OCI-M1 (cell line): ENCODE measurements at regions not wholly inside any gene's neighbourhood (a gene's known extent, or its start where the extent isn't known, plus 50 kb on each side); places are given as distances from the start of the nearest gene placed in this dataset.
"Not testable (repeated sequence)": the region's sequence is repeated elsewhere in the genome, so short reads cannot be mapped to it uniquely, and the experiment has no call there.

Source experiments
- DNase-seq: peaks from one replicate; lab custom pipeline; 2025; lab: John Stamatoyannopoulos, UW

GRCh38 chr15:39029741-39030140, 465.1 kb upstream of the RASGRP1 start:
- no peak for DNase-seq

GRCh38 chr15:39030291-39031070, 465.9 kb upstream of the RASGRP1 start:
- DNase-seq: no peak

- no peak for DNase-seq
Observed at GRCh38 chr15:39031596-39031995, 467.0 kb upstream of the RASGRP1 start.

- no peak for DNase-seq
Observed at GRCh38 chr15:39034816-39035215, 470.2 kb upstream of the RASGRP1 start.

- not testable (repeated sequence) for DNase-seq
Observed at GRCh38 chr15:39037611-39038010, 473.0 kb upstream of the RASGRP1 start.

GRCh38 chr15:39040861-39041260, 476.2 kb upstream of the RASGRP1 start:
- DNase-seq: no peak

- DNase-seq: no peak
Observed at GRCh38 chr15:39041979-39042495, 477.4 kb upstream of the RASGRP1 start.

- no peak for DNase-seq
Observed at GRCh38 chr15:39051626-39052322, 487.2 kb upstream of the RASGRP1 start.

- DNase-seq: no peak
Observed at GRCh38 chr15:39052323-39052705, 487.7 kb upstream of the RASGRP1 start.

GRCh38 chr15:39053480-39053879, 488.9 kb upstream of the RASGRP1 start:
- no peak for DNase-seq

GRCh38 chr15:39054128-39054732, 489.6 kb upstream of the RASGRP1 start:
- no peak for DNase-seq

- no peak for DNase-seq
Observed at GRCh38 chr15:39056357-39056756, 491.7 kb upstream of the RASGRP1 start.

- peak; percentile 15 for DNase-seq
Observed at GRCh38 chr15:39058351-39059131, 493.9 kb upstream of the RASGRP1 start.

- DNase-seq: no peak
Observed at GRCh38 chr15:39059917-39060316, 495.3 kb upstream of the RASGRP1 start.

- no peak for DNase-seq
Observed at GRCh38 chr15:39061952-39062464, 497.4 kb upstream of the RASGRP1 start.

GRCh38 chr15:39066677-39067076, 502.1 kb upstream of the RASGRP1 start:
- no peak for DNase-seq

GRCh38 chr15:39074341-39074985, 506.4 kb upstream of the THBS1 start:
- DNase-seq: no peak

GRCh38 chr15:39075311-39075710, 505.6 kb upstream of the THBS1 start:
- no peak for DNase-seq

GRCh38 chr15:39075756-39076341, 505.0 kb upstream of the THBS1 start:
- DNase-seq: no peak

- DNase-seq: no peak
Observed at GRCh38 chr15:39078026-39078425, 502.9 kb upstream of the THBS1 start.

- no peak for DNase-seq
Observed at GRCh38 chr15:39079296-39079847, 501.5 kb upstream of the THBS1 start.
